ENCODE measurements at regions not wholly inside any gene's neighbourhood (a gene's known extent, or its start where the extent isn't known, plus 50 kb on each side); places are given as distances from the start of the nearest gene placed in this dataset.

- DNase-seq = no peak
Observed at GRCh38 chr9:28887188-28887884, 1314.1 kb upstream of the C9orf72 start.

- no peak for DNase-seq
Observed at GRCh38 chr9:28888806-28889205, 1315.5 kb upstream of the C9orf72 start.

- DNase-seq = no peak
Observed at GRCh38 chr9:28892538-28892937, 1319.3 kb upstream of the C9orf72 start.

- no peak for DNase-seq
Observed at GRCh38 chr9:28899267-28899666, 1326.0 kb upstream of the C9orf72 start.

GRCh38 chr9:28899926-28900325 is 1326.6 kb upstream of the C9orf72 start:
- DNase-seq = no peak

- no peak for DNase-seq
Observed at GRCh38 chr9:28900406-28900805, 1327.1 kb upstream of the C9orf72 start.

GRCh38 chr9:28909526-28909925 is 1336.2 kb upstream of the C9orf72 start:
- no peak for DNase-seq

GRCh38 chr9:28912621-28913020 is 1339.3 kb upstream of the C9orf72 start:
- no peak for DNase-seq

- DNase-seq = no peak
Observed at GRCh38 chr9:28915202-28915930, 1342.1 kb upstream of the C9orf72 start.

GRCh38 chr9:28916348-28916747 is 1343.1 kb upstream of the C9orf72 start:
- DNase-seq = no peak

GRCh38 chr9:28921857-28922500 is 1348.7 kb upstream of the C9orf72 start:
- no peak for DNase-seq

GRCh38 chr9:28922891-28923290 is 1349.6 kb upstream of the C9orf72 start:
- DNase-seq = no peak

GRCh38 chr9:28923351-28923750 is 1350.1 kb upstream of the C9orf72 start:
- DNase-seq = no peak

GRCh38 chr9:28925157-28925556 is 1351.9 kb upstream of the C9orf72 start:
- no peak for DNase-seq

- no peak for DNase-seq
Observed at GRCh38 chr9:28926306-28926705, 1353.0 kb upstream of the C9orf72 start.

GRCh38 chr9:28927691-28928090 is 1354.4 kb upstream of the C9orf72 start:
- no peak for DNase-seq

- no peak for DNase-seq
Observed at GRCh38 chr9:28929433-28929832, 1356.2 kb upstream of the C9orf72 start.

GRCh38 chr9:28930766-28931165 is 1357.5 kb upstream of the C9orf72 start:
- DNase-seq = no peak

- no peak for DNase-seq
Observed at GRCh38 chr9:28934111-28934510, 1360.8 kb upstream of the C9orf72 start.

GRCh38 chr9:28938981-28939380 is 1365.7 kb upstream of the C9orf72 start:
- DNase-seq = no peak

- no peak for DNase-seq
Observed at GRCh38 chr9:28941856-28942255, 1368.6 kb upstream of the C9orf72 start.

- DNase-seq = no peak
Observed at GRCh38 chr9:28942941-28943340, 1369.7 kb upstream of the C9orf72 start.

GRCh38 chr9:28946648-28947047 is 1373.4 kb upstream of the C9orf72 start:
- DNase-seq = no peak

- DNase-seq = no peak
Observed at GRCh38 chr9:28951945-28952344, 1378.7 kb upstream of the C9orf72 start.
